Middle frontal gyrus (tissue), 1 donor: ENCODE measurements at regions not wholly inside any gene's neighbourhood (a gene's known extent, or its start where the extent isn't known, plus 50 kb on each side); places are given as distances from the start of the nearest gene placed in this dataset.

Experiments used
- DNase-seq: peaks from one replicate; pipeline ENCODE4 v3.0.0-alpha.2; 2015; ENCODE audit warnings: low spot score; ENCODE audit errors: extremely low spot score

GRCh38 chr13:48885027-48885395, 90.7 kb upstream of the FNDC3A start:
- DNase-seq: no peak

DNA sequence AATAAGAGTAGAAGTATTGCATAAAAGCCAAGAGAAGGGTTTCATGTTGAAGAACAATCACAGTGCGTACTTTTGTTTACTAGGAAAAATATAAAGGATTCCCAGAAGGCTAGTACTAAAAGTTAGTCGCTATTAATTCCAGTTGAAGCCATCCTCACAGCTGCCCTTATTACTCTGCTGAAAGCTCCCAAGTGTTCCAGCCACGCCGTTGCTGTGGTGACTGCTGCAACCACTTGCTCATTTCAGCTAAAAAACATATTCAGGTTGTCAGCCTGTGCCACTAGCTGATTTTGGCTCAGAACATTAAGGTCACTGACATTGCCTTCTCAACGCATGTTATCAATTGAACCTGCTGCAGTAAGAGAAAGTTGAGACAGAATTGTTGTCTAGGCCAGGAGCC, 87.1 kb upstream of the FNDC3A start:
- no peak for DNase-seq

GRCh38 chr13:48890391-48890790, 85.3 kb upstream of the FNDC3A start:
- DNase-seq: no peak

GRCh38 chr13:48891586-48891985, 84.1 kb upstream of the FNDC3A start:
- no peak for DNase-seq

- peak; percentile 62 for DNase-seq
Observed at GRCh38 chr13:48892053-48892687, 83.5 kb upstream of the FNDC3A start.

GRCh38 chr13:48892688-48893075, 83.0 kb upstream of the FNDC3A start:
- no peak for DNase-seq

- no peak for DNase-seq
Observed at GRCh38 chr13:48896312-48896711, 79.4 kb upstream of the FNDC3A start.

- DNase-seq: no peak
Observed at GRCh38 chr13:48901781-48902180, 73.9 kb upstream of the FNDC3A start.

- DNase-seq: no peak
Observed at GRCh38 chr13:48902368-48902767, 73.3 kb upstream of the FNDC3A start.

- no peak for DNase-seq
Observed at GRCh38 chr13:48904668-48905290, 70.9 kb upstream of the FNDC3A start.

GRCh38 chr13:48906200-48906599, 69.5 kb upstream of the FNDC3A start:
- no peak for DNase-seq

DNA sequence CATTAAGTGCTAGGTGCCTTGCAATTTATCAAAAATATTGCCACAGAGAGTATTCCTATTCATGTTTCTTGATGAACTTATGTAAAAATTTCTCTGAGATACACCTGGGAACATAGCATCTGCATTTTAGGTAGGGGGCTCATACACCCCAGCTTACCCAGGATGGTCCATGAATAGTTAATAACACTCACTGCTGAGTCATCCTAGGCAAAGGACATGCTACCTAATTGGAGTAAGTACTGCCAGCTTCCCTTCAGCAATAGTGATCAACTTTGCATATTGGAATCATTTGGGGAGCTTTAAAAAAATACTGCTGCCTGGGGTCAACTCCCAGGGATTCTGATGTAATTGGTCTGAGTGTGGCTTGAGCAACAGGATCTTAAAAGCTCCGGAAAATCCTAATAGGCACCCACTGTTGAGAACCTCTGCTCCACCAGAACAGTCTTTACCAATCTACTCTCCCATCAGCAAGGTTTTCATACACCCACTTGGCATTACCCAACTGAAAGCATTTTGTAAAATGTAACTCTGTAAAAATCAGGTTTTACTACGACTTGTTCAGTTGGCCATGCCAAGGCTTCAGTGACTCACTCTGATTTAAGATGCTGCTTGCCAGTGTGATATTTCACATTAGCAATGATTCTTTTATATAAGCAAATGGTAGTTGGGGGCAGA, 67.2 kb upstream of the FNDC3A start:
- DNase-seq: peak; percentile 6

DNA sequence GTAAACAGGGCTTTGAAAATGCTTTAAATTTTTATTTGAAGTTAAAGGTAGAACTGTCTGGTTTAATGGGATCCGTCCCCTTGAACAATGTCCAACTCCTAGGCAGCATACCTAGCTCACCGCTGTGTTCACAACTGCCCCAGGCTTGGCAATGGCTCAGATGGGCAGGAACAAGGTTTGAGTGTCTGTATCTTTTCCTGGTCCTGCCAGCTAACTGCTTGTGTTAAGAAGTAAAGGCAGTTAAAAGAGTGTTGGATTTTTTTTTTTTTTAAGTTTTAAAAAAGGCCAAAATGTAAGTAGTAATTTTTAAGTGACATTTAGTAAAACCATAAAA, 66.7 kb upstream of the FNDC3A start:
- DNase-seq: no peak

DNA sequence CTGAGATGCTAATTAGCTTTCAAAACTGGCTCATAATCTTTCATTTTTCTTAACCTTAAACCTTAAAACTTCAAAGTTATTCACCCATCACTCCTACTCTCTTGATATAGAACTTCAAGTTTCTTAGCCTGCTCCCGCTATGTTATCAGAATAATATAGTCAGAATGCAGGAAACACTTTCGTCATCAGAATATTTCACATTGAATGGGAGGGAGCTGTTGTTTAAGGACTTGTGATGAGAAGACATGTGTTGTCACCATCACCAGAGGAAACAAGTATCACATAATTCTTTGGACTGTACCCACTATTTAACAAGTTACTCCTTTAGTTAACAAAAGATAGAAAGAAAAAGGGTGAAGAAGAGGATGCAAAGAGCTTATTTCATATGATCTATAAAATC, 65.0 kb upstream of the FNDC3A start:
- no peak for DNase-seq

GRCh38 chr13:48919751-48920150, 56.0 kb upstream of the FNDC3A start:
- no peak for DNase-seq

- DNase-seq: no peak
Observed at GRCh38 chr13:48920730-48921129, 55.0 kb upstream of the FNDC3A start.

DNA sequence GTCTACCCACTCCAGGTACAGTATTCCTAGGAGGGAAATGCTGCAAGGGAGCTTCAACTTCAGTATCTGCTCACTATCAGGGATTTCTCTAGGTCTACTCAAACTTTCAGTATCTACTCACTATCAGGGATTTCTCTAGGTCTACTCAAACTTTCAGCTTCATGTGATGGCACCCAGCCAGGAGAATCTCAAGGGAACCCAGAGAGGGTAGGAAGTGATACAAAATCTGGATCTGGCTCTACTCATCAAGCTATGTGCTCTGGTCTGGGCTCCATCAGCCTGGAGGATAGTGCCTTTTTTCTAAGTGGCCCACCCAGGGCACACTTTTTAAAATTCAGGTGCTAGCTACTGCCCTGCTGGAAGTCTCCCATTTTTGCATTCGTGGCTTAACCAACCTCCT, 52.3 kb upstream of the FNDC3A start:
- no peak for DNase-seq

- DNase-seq: no peak
Observed at GRCh38 chr13:48925001-48925400, 50.7 kb upstream of the FNDC3A start.
